ENCODE measurements at regions not wholly inside any gene's neighbourhood (a gene's known extent, or its start where the extent isn't known, plus 50 kb on each side); places are given as distances from the start of the nearest gene placed in this dataset.

GRCh38 chr9:12879961-12880360 lies 105.1 kb downstream of the LURAP1L start (continued):
- TF ChIP-seq, protein P1, sequence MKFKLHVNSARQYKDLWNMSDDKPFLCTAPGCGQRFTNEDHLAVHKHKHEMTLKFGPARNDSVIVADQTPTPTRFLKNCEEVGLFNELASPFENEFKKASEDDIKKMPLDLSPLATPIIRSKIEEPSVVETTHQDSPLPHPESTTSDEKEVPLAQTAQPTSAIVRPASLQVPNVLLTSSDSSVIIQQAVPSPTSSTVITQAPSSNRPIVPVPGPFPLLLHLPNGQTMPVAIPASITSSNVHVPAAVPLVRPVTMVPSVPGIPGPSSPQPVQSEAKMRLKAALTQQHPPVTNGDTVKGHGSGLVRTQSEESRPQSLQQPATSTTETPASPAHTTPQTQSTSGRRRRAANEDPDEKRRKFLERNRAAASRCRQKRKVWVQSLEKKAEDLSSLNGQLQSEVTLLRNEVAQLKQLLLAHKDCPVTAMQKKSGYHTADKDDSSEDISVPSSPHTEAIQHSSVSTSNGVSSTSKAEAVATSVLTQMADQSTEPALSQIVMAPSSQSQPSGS (CRISPR knock-in tag; IDR thresholded peaks at IDR 0.05; ENCODE audit: borderline replicate concordance, low read depth) = no peak
- TF ChIP-seq, protein P2, sequence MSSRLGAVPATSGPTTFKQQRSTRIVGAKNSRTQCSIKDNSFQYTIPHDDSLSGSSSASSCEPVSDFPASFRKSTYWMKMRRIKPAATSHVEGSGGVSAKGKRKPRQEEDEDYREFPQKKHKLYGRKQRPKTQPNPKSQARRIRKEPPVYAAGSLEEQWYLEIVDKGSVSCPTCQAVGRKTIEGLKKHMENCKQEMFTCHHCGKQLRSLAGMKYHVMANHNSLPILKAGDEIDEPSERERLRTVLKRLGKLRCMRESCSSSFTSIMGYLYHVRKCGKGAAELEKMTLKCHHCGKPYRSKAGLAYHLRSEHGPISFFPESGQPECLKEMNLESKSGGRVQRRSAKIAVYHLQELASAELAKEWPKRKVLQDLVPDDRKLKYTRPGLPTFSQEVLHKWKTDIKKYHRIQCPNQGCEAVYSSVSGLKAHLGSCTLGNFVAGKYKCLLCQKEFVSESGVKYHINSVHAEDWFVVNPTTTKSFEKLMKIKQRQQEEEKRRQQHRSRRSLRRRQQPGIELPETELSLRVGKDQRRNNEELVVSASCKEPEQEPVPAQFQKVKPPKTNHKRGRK (CRISPR knock-in tag; IDR thresholded peaks at IDR 0.05; ENCODE audit: borderline replicate concordance) = no peak
- TF ChIP-seq, protein P3, sequence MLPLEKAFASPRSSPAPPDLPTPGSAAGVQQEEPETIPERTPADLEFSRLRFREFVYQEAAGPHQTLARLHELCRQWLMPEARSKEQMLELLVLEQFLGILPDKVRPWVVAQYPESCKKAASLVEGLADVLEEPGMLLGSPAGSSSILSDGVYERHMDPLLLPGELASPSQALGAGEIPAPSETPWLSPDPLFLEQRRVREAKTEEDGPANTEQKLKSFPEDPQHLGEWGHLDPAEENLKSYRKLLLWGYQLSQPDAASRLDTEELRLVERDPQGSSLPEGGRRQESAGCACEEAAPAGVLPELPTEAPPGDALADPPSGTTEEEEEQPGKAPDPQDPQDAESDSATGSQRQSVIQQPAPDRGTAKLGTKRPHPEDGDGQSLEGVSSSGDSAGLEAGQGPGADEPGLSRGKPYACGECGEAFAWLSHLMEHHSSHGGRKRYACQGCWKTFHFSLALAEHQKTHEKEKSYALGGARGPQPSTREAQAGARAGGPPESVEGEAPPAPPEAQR (CRISPR knock-in tag; IDR thresholded peaks at IDR 0.05) = no peak
- no peak for TF ChIP-seq ZBTB21 (CRISPR knock-in tag; IDR thresholded peaks at IDR 0.05; ENCODE audit: borderline replicate concordance)
- no peak for TF ChIP-seq CREB1 (CRISPR knock-in tag; IDR thresholded peaks at IDR 0.05)

- Mint-ChIP-seq H3K9me3 (no peaks in the 10 kb centered on the region), H3K4me3 (no peak overlapping the region), H3K36me3 (no peaks in the 10 kb centered on the region), H3K4me1 (peaks cover 8% of the 10 kb centered on the region), H3K27me3 (ENCODE audit: low read depth) (no peaks in the 10 kb centered on the region), H3K27ac (no peak overlapping the region)
- ChIA-PET CTCF (no interaction called here), POLR2A (no interaction called here)
- no peak for DNase-seq (ENCODE audit: low spot score)
- no peak for ATAC-seq
- no peak for TF ChIP-seq ARID4B (CRISPR knock-in tag; IDR thresholded peaks at IDR 0.05; ENCODE audit: borderline replicate concordance)
- no peak for TF ChIP-seq FOXJ3 (CRISPR knock-in tag; IDR thresholded peaks at IDR 0.05; ENCODE audit: borderline replicate concordance)
- no peak for TF ChIP-seq CBFB (CRISPR knock-in tag; IDR thresholded peaks at IDR 0.05; ENCODE audit: low read depth)
- TF ChIP-seq STAT6 (CRISPR knock-in tag; conservative IDR thresholded peaks at IDR 0.05; ENCODE audit: low read depth) = no peak
- TF ChIP-seq ERG (CRISPR knock-in tag; IDR thresholded peaks at IDR 0.05) = no peak
Measured at GRCh38 chr9:12880406-12881015, 105.7 kb downstream of the LURAP1L start.

All from WTC11 (cell line).